ENCODE measurements at regions not wholly inside any gene's neighbourhood (a gene's known extent, or its start where the extent isn't known, plus 50 kb on each side); places are given as distances from the start of the nearest gene placed in this dataset.
A peak's percentile ranks its signal among the peaks of the same experiment; 100 is the strongest.

DNA sequence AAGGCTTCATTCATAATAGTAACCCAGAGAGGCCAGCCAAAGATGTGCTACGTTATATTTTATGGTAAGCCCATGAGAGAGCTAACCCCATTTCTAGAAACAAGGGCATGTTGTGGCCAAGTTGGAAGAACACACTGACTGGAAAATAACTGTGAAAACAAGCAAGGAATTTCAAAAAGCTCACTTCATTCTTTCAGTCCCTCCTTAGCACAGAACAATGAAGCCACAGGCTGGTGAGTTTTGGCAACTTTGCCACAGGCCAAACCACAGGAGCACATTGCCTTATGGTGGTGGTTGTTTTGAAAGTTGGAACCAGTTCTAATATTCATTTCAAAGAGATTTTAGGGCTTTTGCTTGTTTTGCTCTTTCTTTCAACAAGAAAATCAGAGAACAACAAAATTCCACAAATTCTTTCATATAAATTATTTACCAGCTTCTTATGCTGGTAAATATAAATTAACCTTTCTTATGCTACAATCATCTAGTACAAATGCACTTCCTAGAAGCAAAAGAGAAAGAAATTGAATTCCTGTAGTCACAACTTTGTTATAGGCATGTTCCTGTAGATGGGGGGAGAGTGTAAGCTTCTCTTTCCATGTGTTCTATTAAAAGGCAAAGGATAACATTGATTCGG lies 225.4 kb upstream of the RFX3 start:
- Mint-ChIP-seq H3K36me3 (ENCODE audit: low read depth) (no peaks in the 10 kb centered on the region), H3K27me3 (ENCODE audit: insufficient read depth, low read depth, poor library complexity) (peaks cover 4% of the 10 kb centered on the region), H3K4me1 (peaks cover 20% of the 10 kb centered on the region), H3K27ac (peak overlapping the region; percentile 67; the same call in 1 of the 2 replicates), H3K9me3 (no peaks in the 10 kb centered on the region; the same call in 2 of the 3 replicates), H3K4me3 (no peak overlapping the region)
- Histone ChIP-seq H4K20me1 (replicated peaks; ENCODE audit: insufficient read depth) (no peaks in the 10 kb centered on the region), H3K27me3 (ENCODE audit: insufficient read depth) (no peaks in the 10 kb centered on the region), H3K36me3 (ENCODE audit: insufficient read depth) (no peaks in the 10 kb centered on the region), H3F3A (replicated peaks; ENCODE audit: low read depth) (no peaks in the 10 kb centered on the region), H2AFZ (peak overlapping the region; percentile 1; the same call in 1 of the 2 replicates), H3K27ac (ENCODE audit: low read depth) (peak overlapping the region; percentile 73), H3K4me3 (no peak overlapping the region), H3K9me2 (ENCODE audit: insufficient read depth) (peaks cover under 1% of the 10 kb centered on the region), H3K4me1 (ENCODE audit: insufficient read depth) (peaks cover 7% of the 10 kb centered on the region; the same call in 1 of the 2 replicates), H3K79me2 (replicated peaks; ENCODE audit: insufficient read depth) (no peaks in the 10 kb centered on the region), H3K4me2 (no peak overlapping the region)
- DNase-seq (ENCODE audit: low spot score) (peak; percentile 24), ATAC-seq (no peak)
- TF ChIP-seq EZH2 (IDR thresholded peaks at IDR 0.05; ENCODE audit: low read depth, unreplicated experiment), result no peak
- TF ChIP-seq JUNB (IDR thresholded peaks at IDR 0.05; ENCODE audit: unreplicated experiment), result no peak
- no peak for TF ChIP-seq STAT1 (IDR thresholded peaks at IDR 0.05; ENCODE audit: unreplicated experiment)
- TF ChIP-seq, protein P1, sequence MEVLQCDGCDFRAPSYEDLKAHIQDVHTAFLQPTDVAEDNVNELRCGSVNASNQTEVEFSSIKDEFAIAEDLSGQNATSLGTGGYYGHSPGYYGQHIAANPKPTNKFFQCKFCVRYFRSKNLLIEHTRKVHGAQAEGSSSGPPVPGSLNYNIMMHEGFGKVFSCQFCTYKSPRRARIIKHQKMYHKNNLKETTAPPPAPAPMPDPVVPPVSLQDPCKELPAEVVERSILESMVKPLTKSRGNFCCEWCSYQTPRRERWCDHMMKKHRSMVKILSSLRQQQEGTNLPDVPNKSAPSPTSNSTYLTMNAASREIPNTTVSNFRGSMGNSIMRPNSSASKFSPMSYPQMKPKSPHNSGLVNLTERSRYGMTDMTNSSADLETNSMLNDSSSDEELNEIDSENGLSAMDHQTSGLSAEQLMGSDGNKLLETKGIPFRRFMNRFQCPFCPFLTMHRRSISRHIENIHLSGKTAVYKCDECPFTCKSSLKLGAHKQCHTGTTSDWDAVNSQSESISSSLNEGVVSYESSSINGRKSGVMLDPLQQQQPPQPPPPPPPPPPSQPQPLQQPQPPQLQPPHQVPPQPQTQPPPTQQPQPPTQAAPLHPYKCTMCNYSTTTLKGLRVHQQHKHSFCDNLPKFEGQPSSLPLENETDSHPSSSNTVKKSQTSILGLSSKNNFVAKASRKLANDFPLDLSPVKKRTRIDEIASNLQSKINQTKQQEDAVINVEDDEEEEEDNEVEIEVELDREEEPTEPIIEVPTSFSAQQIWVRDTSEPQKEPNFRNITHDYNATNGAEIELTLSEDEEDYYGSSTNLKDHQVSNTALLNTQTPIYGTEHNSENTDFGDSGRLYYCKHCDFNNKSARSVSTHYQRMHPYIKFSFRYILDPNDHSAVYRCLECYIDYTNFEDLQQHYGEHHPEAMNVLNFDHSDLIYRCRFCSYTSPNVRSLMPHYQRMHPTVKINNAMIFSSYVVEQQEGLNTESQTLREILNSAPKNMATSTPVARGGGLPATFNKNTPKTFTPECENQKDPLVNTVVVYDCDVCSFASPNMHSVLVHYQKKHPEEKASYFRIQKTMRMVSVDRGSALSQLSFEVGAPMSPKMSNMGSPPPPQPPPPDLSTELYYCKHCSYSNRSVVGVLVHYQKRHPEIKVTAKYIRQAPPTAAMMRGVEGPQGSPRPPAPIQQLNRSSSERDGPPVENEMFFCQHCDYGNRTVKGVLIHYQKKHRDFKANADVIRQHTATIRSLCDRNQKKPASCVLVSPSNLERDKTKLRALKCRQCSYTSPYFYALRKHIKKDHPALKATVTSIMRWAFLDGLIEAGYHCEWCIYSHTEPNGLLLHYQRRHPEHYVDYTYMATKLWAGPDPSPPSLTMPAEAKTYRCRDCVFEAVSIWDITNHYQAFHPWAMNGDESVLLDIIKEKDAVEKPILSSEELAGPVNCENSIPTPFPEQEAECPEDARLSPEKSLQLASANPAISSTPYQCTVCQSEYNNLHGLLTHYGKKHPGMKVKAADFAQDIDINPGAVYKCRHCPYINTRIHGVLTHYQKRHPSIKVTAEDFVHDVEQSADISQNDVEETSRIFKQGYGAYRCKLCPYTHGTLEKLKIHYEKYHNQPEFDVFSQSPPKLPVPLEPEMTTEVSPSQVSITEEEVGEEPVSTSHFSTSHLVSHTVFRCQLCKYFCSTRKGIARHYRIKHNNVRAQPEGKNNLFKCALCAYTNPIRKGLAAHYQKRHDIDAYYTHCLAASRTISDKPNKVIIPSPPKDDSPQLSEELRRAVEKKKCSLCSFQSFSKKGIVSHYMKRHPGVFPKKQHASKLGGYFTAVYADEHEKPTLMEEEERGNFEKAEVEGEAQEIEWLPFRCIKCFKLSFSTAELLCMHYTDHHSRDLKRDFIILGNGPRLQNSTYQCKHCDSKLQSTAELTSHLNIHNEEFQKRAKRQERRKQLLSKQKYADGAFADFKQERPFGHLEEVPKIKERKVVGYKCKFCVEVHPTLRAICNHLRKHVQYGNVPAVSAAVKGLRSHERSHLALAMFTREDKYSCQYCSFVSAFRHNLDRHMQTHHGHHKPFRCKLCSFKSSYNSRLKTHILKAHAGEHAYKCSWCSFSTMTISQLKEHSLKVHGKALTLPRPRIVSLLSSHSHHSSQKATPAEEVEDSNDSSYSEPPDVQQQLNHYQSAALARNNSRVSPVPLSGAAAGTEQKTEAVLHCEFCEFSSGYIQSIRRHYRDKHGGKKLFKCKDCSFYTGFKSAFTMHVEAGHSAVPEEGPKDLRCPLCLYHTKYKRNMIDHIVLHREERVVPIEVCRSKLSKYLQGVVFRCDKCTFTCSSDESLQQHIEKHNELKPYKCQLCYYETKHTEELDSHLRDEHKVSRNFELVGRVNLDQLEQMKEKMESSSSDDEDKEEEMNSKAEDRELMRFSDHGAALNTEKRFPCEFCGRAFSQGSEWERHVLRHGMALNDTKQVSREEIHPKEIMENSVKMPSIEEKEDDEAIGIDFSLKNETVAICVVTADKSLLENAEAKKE (CRISPR knock-in tag; IDR thresholded peaks at IDR 0.05), result no peak
- TF ChIP-seq ZNF114 (CRISPR knock-in tag; IDR thresholded peaks at IDR 0.05), result no peak
- no peak for TF ChIP-seq NANOG (IDR thresholded peaks at IDR 0.05; ENCODE audit: borderline replicate concordance)
- no peak for TF ChIP-seq ZNF331 (CRISPR knock-in tag; IDR thresholded peaks at IDR 0.05; ENCODE audit: low read depth)
- TF ChIP-seq, protein P2, sequence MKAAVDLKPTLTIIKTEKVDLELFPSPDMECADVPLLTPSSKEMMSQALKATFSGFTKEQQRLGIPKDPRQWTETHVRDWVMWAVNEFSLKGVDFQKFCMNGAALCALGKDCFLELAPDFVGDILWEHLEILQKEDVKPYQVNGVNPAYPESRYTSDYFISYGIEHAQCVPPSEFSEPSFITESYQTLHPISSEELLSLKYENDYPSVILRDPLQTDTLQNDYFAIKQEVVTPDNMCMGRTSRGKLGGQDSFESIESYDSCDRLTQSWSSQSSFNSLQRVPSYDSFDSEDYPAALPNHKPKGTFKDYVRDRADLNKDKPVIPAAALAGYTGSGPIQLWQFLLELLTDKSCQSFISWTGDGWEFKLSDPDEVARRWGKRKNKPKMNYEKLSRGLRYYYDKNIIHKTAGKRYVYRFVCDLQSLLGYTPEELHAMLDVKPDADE (IDR thresholded peaks at IDR 0.05), result no peak
- TF ChIP-seq POLR2AphosphoS5 (IDR thresholded peaks at IDR 0.05; ENCODE audit: low read depth), result no peak
- TF ChIP-seq EZH2phosphoT487 (IDR thresholded peaks at IDR 0.05; ENCODE audit: unreplicated experiment), result no peak
- TF ChIP-seq, protein P3, sequence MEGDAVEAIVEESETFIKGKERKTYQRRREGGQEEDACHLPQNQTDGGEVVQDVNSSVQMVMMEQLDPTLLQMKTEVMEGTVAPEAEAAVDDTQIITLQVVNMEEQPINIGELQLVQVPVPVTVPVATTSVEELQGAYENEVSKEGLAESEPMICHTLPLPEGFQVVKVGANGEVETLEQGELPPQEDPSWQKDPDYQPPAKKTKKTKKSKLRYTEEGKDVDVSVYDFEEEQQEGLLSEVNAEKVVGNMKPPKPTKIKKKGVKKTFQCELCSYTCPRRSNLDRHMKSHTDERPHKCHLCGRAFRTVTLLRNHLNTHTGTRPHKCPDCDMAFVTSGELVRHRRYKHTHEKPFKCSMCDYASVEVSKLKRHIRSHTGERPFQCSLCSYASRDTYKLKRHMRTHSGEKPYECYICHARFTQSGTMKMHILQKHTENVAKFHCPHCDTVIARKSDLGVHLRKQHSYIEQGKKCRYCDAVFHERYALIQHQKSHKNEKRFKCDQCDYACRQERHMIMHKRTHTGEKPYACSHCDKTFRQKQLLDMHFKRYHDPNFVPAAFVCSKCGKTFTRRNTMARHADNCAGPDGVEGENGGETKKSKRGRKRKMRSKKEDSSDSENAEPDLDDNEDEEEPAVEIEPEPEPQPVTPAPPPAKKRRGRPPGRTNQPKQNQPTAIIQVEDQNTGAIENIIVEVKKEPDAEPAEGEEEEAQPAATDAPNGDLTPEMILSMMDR (conservative IDR thresholded peaks at IDR 0.05; ENCODE audit: low read depth in 2 of 2), result no peak
- TF ChIP-seq, protein P4, sequence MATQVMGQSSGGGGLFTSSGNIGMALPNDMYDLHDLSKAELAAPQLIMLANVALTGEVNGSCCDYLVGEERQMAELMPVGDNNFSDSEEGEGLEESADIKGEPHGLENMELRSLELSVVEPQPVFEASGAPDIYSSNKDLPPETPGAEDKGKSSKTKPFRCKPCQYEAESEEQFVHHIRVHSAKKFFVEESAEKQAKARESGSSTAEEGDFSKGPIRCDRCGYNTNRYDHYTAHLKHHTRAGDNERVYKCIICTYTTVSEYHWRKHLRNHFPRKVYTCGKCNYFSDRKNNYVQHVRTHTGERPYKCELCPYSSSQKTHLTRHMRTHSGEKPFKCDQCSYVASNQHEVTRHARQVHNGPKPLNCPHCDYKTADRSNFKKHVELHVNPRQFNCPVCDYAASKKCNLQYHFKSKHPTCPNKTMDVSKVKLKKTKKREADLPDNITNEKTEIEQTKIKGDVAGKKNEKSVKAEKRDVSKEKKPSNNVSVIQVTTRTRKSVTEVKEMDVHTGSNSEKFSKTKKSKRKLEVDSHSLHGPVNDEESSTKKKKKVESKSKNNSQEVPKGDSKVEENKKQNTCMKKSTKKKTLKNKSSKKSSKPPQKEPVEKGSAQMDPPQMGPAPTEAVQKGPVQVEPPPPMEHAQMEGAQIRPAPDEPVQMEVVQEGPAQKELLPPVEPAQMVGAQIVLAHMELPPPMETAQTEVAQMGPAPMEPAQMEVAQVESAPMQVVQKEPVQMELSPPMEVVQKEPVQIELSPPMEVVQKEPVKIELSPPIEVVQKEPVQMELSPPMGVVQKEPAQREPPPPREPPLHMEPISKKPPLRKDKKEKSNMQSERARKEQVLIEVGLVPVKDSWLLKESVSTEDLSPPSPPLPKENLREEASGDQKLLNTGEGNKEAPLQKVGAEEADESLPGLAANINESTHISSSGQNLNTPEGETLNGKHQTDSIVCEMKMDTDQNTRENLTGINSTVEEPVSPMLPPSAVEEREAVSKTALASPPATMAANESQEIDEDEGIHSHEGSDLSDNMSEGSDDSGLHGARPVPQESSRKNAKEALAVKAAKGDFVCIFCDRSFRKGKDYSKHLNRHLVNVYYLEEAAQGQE (IDR thresholded peaks at IDR 0.05; ENCODE audit: unreplicated experiment), result no peak
- TF ChIP-seq CREB1 (CRISPR knock-in tag; IDR thresholded peaks at IDR 0.05; ENCODE audit: low read depth), result no peak
